ENCODE measurements at regions not wholly inside any gene's neighbourhood (a gene's known extent, or its start where the extent isn't known, plus 50 kb on each side); places are given as distances from the start of the nearest gene placed in this dataset.
"Not testable (repeated sequence)": the region's sequence is repeated elsewhere in the genome, so short reads cannot be mapped to it uniquely, and the experiment has no call there.

GRCh38 chr18:55900380-55900779 lies 312.4 kb upstream of the TCF4 start:
- Histone ChIP-seq H3K4me1 (ENCODE audit: insufficient read depth, low read length, severe bottlenecking) (no peaks in the 10 kb centered on the region), H2AFZ (ENCODE audit: low read length) (no peak overlapping the region), H3K4me3 (ENCODE audit: low read depth, low read length, poor library complexity, severe bottlenecking) (no peak overlapping the region), H3K4me2 (ENCODE audit: low read length) (no peak overlapping the region), H3K9me2 (ENCODE audit: low read depth, low read length) (no peaks in the 10 kb centered on the region), H3F3A (ENCODE audit: insufficient read depth, low read length) (no peaks in the 10 kb centered on the region), H3K27ac (ENCODE audit: low read depth, low read length, poor library complexity, severe bottlenecking) (no peak overlapping the region), H4K20me1 (ENCODE audit: insufficient read depth, low read length) (no peaks in the 10 kb centered on the region), H3K9me3 (ENCODE audit: low read length) (no peaks in the 10 kb centered on the region), H3K27me3 (ENCODE audit: insufficient read depth, low read length) (no peaks in the 10 kb centered on the region), H3K9ac (ENCODE audit: low read length) (no peak overlapping the region), H3K36me3 (ENCODE audit: insufficient read depth, low read length) (no peaks in the 10 kb centered on the region), H3K79me2 (ENCODE audit: insufficient read depth, low read length) (no peaks in the 10 kb centered on the region)
- no peak for TF ChIP-seq EZH2 (IDR thresholded peaks at IDR 0.05; ENCODE audit: borderline replicate concordance, low read length)

GRCh38 chr18:55897091-55897689 lies 309.2 kb upstream of the TCF4 start:
- Histone ChIP-seq H3F3A (ENCODE audit: insufficient read depth, low read length) (no peaks in the 10 kb centered on the region), H3K4me1 (ENCODE audit: insufficient read depth, low read length, severe bottlenecking) (no peaks in the 10 kb centered on the region), H3K9me2 (ENCODE audit: low read depth, low read length) (no peaks in the 10 kb centered on the region), H4K20me1 (ENCODE audit: insufficient read depth, low read length) (no peaks in the 10 kb centered on the region), H3K36me3 (ENCODE audit: insufficient read depth, low read length) (no peaks in the 10 kb centered on the region), H3K4me3 (ENCODE audit: low read depth, low read length, poor library complexity, severe bottlenecking) (no peak overlapping the region), H3K9me3 (ENCODE audit: low read length) (no peaks in the 10 kb centered on the region), H3K27ac (ENCODE audit: low read depth, low read length, poor library complexity, severe bottlenecking) (no peak overlapping the region), H3K79me2 (ENCODE audit: insufficient read depth, low read length) (no peaks in the 10 kb centered on the region), H3K4me2 (ENCODE audit: low read length) (no peak overlapping the region), H3K9ac (ENCODE audit: low read length) (no peak overlapping the region), H2AFZ (ENCODE audit: low read length) (no peak overlapping the region), H3K27me3 (ENCODE audit: insufficient read depth, low read length) (no peaks in the 10 kb centered on the region)
- no peak for TF ChIP-seq EZH2 (IDR thresholded peaks at IDR 0.05; ENCODE audit: borderline replicate concordance, low read length)
- TF ChIP-seq CTCF (IDR thresholded peaks at IDR 0.05; ENCODE audit: low read length) = no peak

GRCh38 chr18:55893948-55894347 lies 306.0 kb upstream of the TCF4 start:
- H3K27ac ChIP-seq (ENCODE audit: low read depth, low read length, poor library complexity, severe bottlenecking) = no peak overlapping the region
- H3K9me2 ChIP-seq (ENCODE audit: low read depth, low read length) = no peaks in the 10 kb centered on the region
- H3K4me3 ChIP-seq (ENCODE audit: low read depth, low read length, poor library complexity, severe bottlenecking) = no peak overlapping the region
- H3K4me2 ChIP-seq (ENCODE audit: low read length) = no peak overlapping the region
- no peak overlapping the region for H2AFZ ChIP-seq (ENCODE audit: low read length)
- no peak overlapping the region for H3K9ac ChIP-seq (ENCODE audit: low read length)
- H3F3A ChIP-seq (ENCODE audit: insufficient read depth, low read length) = no peaks in the 10 kb centered on the region
- H3K9me3 ChIP-seq (ENCODE audit: low read length) = no peaks in the 10 kb centered on the region
- no peaks in the 10 kb centered on the region for H4K20me1 ChIP-seq (ENCODE audit: insufficient read depth, low read length)
- H3K4me1 ChIP-seq (ENCODE audit: insufficient read depth, low read length, severe bottlenecking) = no peaks in the 10 kb centered on the region
- TF ChIP-seq EZH2 (IDR thresholded peaks at IDR 0.05; ENCODE audit: borderline replicate concordance, low read length) (no peak), CTCF (IDR thresholded peaks at IDR 0.05; ENCODE audit: low read length) (no peak)
- no peaks in the 10 kb centered on the region for H3K79me2 ChIP-seq (ENCODE audit: insufficient read depth, low read length)
- no peaks in the 10 kb centered on the region for H3K36me3 ChIP-seq (ENCODE audit: insufficient read depth, low read length)
- H3K27me3 ChIP-seq (ENCODE audit: insufficient read depth, low read length) = no peaks in the 10 kb centered on the region

- H3K4me2 ChIP-seq (ENCODE audit: low read length); H3K36me3 ChIP-seq (ENCODE audit: insufficient read depth, low read length); H3K79me2 ChIP-seq (ENCODE audit: insufficient read depth, low read length); H2AFZ ChIP-seq (ENCODE audit: low read length); H3K27ac ChIP-seq (ENCODE audit: low read depth, low read length, poor library complexity, severe bottlenecking); H4K20me1 ChIP-seq (ENCODE audit: insufficient read depth, low read length); H3K4me3 ChIP-seq (ENCODE audit: low read depth, low read length, poor library complexity, severe bottlenecking); H3F3A ChIP-seq (ENCODE audit: insufficient read depth, low read length); H3K27me3 ChIP-seq (ENCODE audit: insufficient read depth, low read length); H3K9me2 ChIP-seq (ENCODE audit: low read depth, low read length); H3K9me3 ChIP-seq (ENCODE audit: low read length); H3K9ac ChIP-seq (ENCODE audit: low read length); H3K4me1 ChIP-seq (ENCODE audit: insufficient read depth, low read length, severe bottlenecking): not testable (repeated sequence)
Measured at GRCh38 chr18:55892862-55893813, 305.1 kb upstream of the TCF4 start.

All from OCI-LY1 (cell line).